HG03103 (cell line): ENCODE measurements at regions not wholly inside any gene's neighbourhood (a gene's known extent, or its start where the extent isn't known, plus 50 kb on each side); places are given as distances from the start of the nearest gene placed in this dataset.
"Not testable (repeated sequence)": the region's sequence is repeated elsewhere in the genome, so short reads cannot be mapped to it uniquely, and the experiment has no call there.

Experiments
- ATAC-seq: cut with Tn5 transposase; IDR thresholded peaks from one replicate; pipeline ENCODE4 v1.9.1; 2021; ENCODE audit warnings: low read depth; ENCODE audit not compliant: unreplicated experiment

- ATAC-seq: no peak
Observed at GRCh38 chr12:107513636-107514400, 171.8 kb upstream of the PWP1 start.

- ATAC-seq: no peak
Observed at GRCh38 chr12:107514887-107515445, 170.6 kb upstream of the PWP1 start.

- ATAC-seq: no peak
Observed at GRCh38 chr12:107515446-107515958, 170.1 kb upstream of the PWP1 start.

GRCh38 chr12:107517816-107518215 is 167.8 kb upstream of the PWP1 start:
- not testable (repeated sequence) for ATAC-seq

- ATAC-seq: no peak
Observed at GRCh38 chr12:107518868-107519267, 166.7 kb upstream of the PWP1 start.

- no peak for ATAC-seq
Observed at GRCh38 chr12:107519906-107520859, 165.4 kb upstream of the PWP1 start.

GRCh38 chr12:107521826-107522355 is 163.7 kb upstream of the PWP1 start:
- no peak for ATAC-seq

GRCh38 chr12:107522692-107523477 is 162.7 kb upstream of the PWP1 start:
- ATAC-seq: no peak

- no peak for ATAC-seq
Observed at GRCh38 chr12:107523775-107524535, 161.6 kb upstream of the PWP1 start.

GRCh38 chr12:107525063-107525718 is 160.4 kb upstream of the PWP1 start:
- ATAC-seq: no peak

- ATAC-seq: no peak
Observed at GRCh38 chr12:107525719-107526554, 159.7 kb upstream of the PWP1 start.

- no peak for ATAC-seq
Observed at GRCh38 chr12:107526555-107527180, 158.9 kb upstream of the PWP1 start.

GRCh38 chr12:107528731-107529365 is 156.8 kb upstream of the PWP1 start:
- ATAC-seq: no peak

GRCh38 chr12:107529991-107530390 is 155.6 kb upstream of the PWP1 start:
- no peak for ATAC-seq

- ATAC-seq: no peak
Observed at GRCh38 chr12:107530701-107531100, 154.9 kb upstream of the PWP1 start.

- ATAC-seq: peak; percentile 70
Observed at GRCh38 chr12:107533218-107533617, 152.4 kb upstream of the PWP1 start.

- ATAC-seq: no peak
Observed at GRCh38 chr12:107536613-107537012, 149.0 kb upstream of the PWP1 start.
